NCI-H526 (cell line): ENCODE measurements at regions not wholly inside any gene's neighbourhood (a gene's known extent, or its start where the extent isn't known, plus 50 kb on each side); places are given as distances from the start of the nearest gene placed in this dataset.

Source experiments
- DNase-seq, 2 experiments: peaks; one replicate each; lab custom pipeline; 2025; lab: John Stamatoyannopoulos, UW

- DNase-seq: no peak
Observed at GRCh38 chr6:163985710-163986109, 571.2 kb downstream of the QKI start.

- no peak for DNase-seq
Observed at GRCh38 chr6:163985040-163985439, 570.5 kb downstream of the QKI start.

GRCh38 chr6:163984124-163984936 is 569.8 kb downstream of the QKI start:
- DNase-seq: no peak

- DNase-seq: no peak
Observed at GRCh38 chr6:163983679-163984078, 569.2 kb downstream of the QKI start.

- peak; percentile 17 to 30 for DNase-seq
Observed at GRCh38 chr6:163974322-163974721, 559.8 kb downstream of the QKI start.

GRCh38 chr6:163971841-163972838 is 557.6 kb downstream of the QKI start:
- no peak for DNase-seq

- peak in 1 of 2 experiments; percentile 24 for DNase-seq
Observed at GRCh38 chr6:163970846-163971564, 556.5 kb downstream of the QKI start.

- DNase-seq: no peak
Observed at GRCh38 chr6:163965426-163966348, 551.2 kb downstream of the QKI start.

- DNase-seq: no peak
Observed at GRCh38 chr6:163964789-163965188, 550.3 kb downstream of the QKI start.

- no peak for DNase-seq
Observed at GRCh38 chr6:163963205-163964120, 548.9 kb downstream of the QKI start.

GRCh38 chr6:163962627-163963117 is 548.2 kb downstream of the QKI start:
- no peak for DNase-seq

GRCh38 chr6:163960128-163960527 is 545.6 kb downstream of the QKI start:
- DNase-seq: no peak

- no peak for DNase-seq
Observed at GRCh38 chr6:163958646-163959045, 544.1 kb downstream of the QKI start.

- DNase-seq: peak; percentile 48 to 81
Observed at GRCh38 chr6:163956571-163957407, 542.3 kb downstream of the QKI start.

GRCh38 chr6:163955756-163956155 is 541.2 kb downstream of the QKI start:
- no peak for DNase-seq

- DNase-seq: no peak
Observed at GRCh38 chr6:163955096-163955495, 540.6 kb downstream of the QKI start.

GRCh38 chr6:163954088-163954775 is 539.7 kb downstream of the QKI start:
- DNase-seq: no peak

GRCh38 chr6:163952005-163952404 is 537.5 kb downstream of the QKI start:
- DNase-seq: no peak
